ENCODE measurements at regions not wholly inside any gene's neighbourhood (a gene's known extent, or its start where the extent isn't known, plus 50 kb on each side); places are given as distances from the start of the nearest gene placed in this dataset.

DNA sequence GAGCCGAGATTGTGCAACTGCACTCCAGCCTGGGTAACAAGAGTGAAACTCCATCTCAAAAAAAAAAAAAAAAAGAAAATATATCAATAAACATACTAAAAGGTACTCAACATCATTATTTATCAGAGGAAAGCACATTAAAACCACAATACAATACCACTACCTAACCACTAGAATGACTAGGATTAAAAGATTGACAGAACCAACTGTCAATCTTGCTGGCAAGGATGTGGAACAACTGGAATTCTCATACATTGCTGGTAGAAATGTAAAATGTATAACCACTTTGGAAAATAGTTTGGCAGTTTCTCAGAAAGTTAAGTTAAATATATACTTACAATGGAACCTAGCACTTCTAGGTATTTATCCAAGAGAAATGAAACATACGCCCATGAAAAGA lies 88.6 kb downstream of the B3GNT2 start:
- peaks cover 19% of the 10 kb centered on the region for H3K4me1 Mint-ChIP-seq
- DNase-seq (ENCODE audit: low spot score in 2 of 2) (no peak), ATAC-seq (replicated peaks; ENCODE audit: extremely low read depth, poor library complexity, severe bottlenecking) (no peak)
- H3K4me3 Mint-ChIP-seq: no peak overlapping the region
- no peaks in the 10 kb centered on the region for H3K36me3 Mint-ChIP-seq (ENCODE audit: insufficient read depth)
- no peaks in the 10 kb centered on the region for H3K9me3 Mint-ChIP-seq
- H3K27me3 Mint-ChIP-seq: no peaks in the 10 kb centered on the region
- H3K27ac Mint-ChIP-seq (ENCODE audit: low read depth): no peak overlapping the region

DNA sequence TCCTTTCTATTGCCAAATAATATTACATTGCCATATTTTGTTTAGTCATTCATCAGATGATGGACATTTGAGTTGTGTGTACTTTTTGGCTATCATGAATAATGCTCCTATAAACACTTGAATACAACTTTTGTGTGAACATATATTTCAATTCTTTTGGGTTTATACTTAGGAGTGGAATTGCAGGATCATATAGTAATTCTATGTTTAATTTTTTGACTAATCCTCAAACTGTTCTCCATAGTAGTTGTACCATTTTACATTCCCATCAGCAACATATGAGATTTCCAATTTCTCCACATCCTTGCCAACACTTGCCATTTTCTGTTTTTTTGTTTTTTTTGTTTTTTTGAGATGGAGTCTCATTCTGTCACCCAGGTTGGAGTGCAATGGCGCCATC lies 87.2 kb downstream of the B3GNT2 start:
- no peak for ATAC-seq (replicated peaks; ENCODE audit: extremely low read depth, poor library complexity, severe bottlenecking)
- H3K27me3 Mint-ChIP-seq: no peaks in the 10 kb centered on the region
- no peak overlapping the region for H3K4me3 Mint-ChIP-seq
- no peak for DNase-seq (ENCODE audit: low spot score in 2 of 2)
- H3K9me3 Mint-ChIP-seq: peaks cover 6% of the 10 kb centered on the region
- H3K27ac Mint-ChIP-seq (ENCODE audit: low read depth): no peak overlapping the region
- peaks cover 16% of the 10 kb centered on the region for H3K4me1 Mint-ChIP-seq
- H3K36me3 Mint-ChIP-seq (ENCODE audit: insufficient read depth): no peaks in the 10 kb centered on the region

DNA sequence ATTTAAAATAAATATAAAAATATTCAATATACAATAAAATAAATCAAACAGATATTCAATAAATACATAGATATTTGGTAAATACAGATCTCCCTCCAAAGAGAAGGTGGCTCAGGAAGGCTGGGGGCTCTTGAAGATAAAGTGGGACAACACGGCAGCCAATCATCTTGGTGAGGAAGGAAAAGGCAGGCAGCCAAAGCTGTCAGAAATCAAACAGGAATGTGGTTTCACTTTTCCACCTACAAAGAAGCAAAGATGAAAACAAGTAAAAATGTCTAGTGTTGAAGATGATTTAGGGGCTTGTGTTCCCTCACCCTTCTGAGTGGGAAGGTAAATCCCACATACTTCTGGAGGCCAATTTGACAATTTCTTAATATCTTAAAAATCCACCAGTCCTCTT lies 85.7 kb downstream of the B3GNT2 start:
- Mint-ChIP-seq H3K27me3 (no peaks in the 10 kb centered on the region), H3K36me3 (ENCODE audit: insufficient read depth) (no peaks in the 10 kb centered on the region), H3K4me1 (peaks cover 5% of the 10 kb centered on the region), H3K4me3 (no peak overlapping the region), H3K27ac (ENCODE audit: low read depth) (no peak overlapping the region), H3K9me3 (peaks cover 13% of the 10 kb centered on the region)
- DNase-seq (ENCODE audit: low spot score in 2 of 2) (no peak), ATAC-seq (replicated peaks; ENCODE audit: extremely low read depth, poor library complexity, severe bottlenecking) (no peak)

DNA sequence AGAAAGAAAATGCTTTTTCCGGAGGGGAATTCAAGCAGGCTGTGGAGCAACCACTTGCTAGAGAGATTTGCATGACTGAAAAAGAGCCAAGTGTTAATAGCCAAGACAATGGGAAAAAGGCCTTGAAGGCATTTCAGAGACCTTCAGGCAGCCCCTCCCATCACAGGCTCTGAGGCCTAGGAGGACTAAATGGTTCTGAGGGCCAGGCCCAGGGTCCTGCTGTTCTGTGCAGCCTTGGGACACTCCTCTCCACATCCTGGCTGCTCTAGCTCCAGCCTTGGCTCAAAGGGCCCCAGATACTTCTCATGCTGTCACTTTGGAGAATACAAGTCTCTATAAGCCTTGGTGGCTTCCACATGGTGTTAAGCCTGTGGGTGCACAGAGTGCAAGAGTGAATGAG lies 81.8 kb downstream of the B3GNT2 start:
- no peak for ATAC-seq (replicated peaks; ENCODE audit: extremely low read depth, poor library complexity, severe bottlenecking)
- no peak for DNase-seq (ENCODE audit: low spot score in 2 of 2)
- Mint-ChIP-seq H3K36me3 (ENCODE audit: insufficient read depth) (peaks cover 1% of the 10 kb centered on the region), H3K9me3 (peaks cover 13% of the 10 kb centered on the region), H3K27me3 (no peaks in the 10 kb centered on the region), H3K4me1 (peaks cover 5% of the 10 kb centered on the region), H3K4me3 (no peak overlapping the region), H3K27ac (ENCODE audit: low read depth) (no peak overlapping the region)
